HepG2 (cell line): ENCODE measurements at regions not wholly inside any gene's neighbourhood (a gene's known extent, or its start where the extent isn't known, plus 50 kb on each side); places are given as distances from the start of the nearest gene placed in this dataset.
A peak's percentile ranks its signal among the peaks of the same experiment; 100 is the strongest.
"Not testable (repeated sequence)": the region's sequence is repeated elsewhere in the genome, so short reads cannot be mapped to it uniquely, and the experiment has no call there.

Experiments used
- ATAC-seq: fragments of 200-7000 bp; cut with Tn5 transposase; 3 replicates; pipeline ENCODE4 v1.9.1; 2020; ENCODE audit warnings: mild to moderate bottlenecking, moderate library complexity
- BruUV-seq: library from RNA; stranded (reverse); fragments of 400-500 nt; replicated peaks from 2 replicates; lab custom pipeline; 2021; lab: Mats Ljungman, UMichigan
- CTCF ChIA-PET: fragments of 300-600 bp; formaldehyde crosslinking; extraction: SDS; loops from one replicate; lab custom pipeline; 2021; ENCODE audit warnings: low total read pairs, inconsistent platforms, low intra/inter-chr PET ratio; lab: Yijun Ruan, JAX
- POLR2A ChIA-PET: fragments of 350-600 bp; sonication (Branson Sonifier 250); formaldehyde crosslinking; loops from one replicate; lab custom pipeline; 2020; ENCODE audit warnings: antibody characterized with exemption, inconsistent platforms; lab: Yijun Ruan, JAX
- DNase-seq: peaks from one replicate; pipeline ENCODE4 v3.0.0-alpha.2; 2015; ENCODE audit warnings: low spot score
- FAIRE-seq: peaks from 3 replicates; lab custom pipeline; 2011; peaks lifted over from hg19 to GRCh38; lab: Jason Lieb, UNC
- H2AFZ ChIP-seq: one replicate; pipeline ENCODE4 v1.6.1; 2011; ENCODE audit warnings: low read length, inconsistent platforms
- H3K27ac ChIP-seq: fragments of 300-600 bp; 3 replicates; pipeline ENCODE4 v1.8.0; 2011; ENCODE audit warnings: mixed run types, mild to moderate bottlenecking, mixed read lengths, low read length, inconsistent platforms; ENCODE audit not compliant: insufficient read depth; ENCODE audit errors: extremely low read length
- H3K27me3 ChIP-seq, 2 experiments: fragments of 200-600 bp in 1 of 2; 2 replicates in 1 of 2; 3 replicates in 1 of 2; pipeline versions ENCODE4 v1.6.0 to v1.8.0; 2011; ENCODE audit warnings: low read length in 2 of 2, mild to moderate bottlenecking in 2 of 2, moderate library complexity in 2 of 2, inconsistent platforms in 1 of 2; ENCODE audit not compliant: insufficient read depth in 2 of 2, control insufficient read depth in 1 of 2
- H3K36me3 ChIP-seq, 2 experiments: fragments of 200-600 bp in 1 of 2; replicated peaks in 1 of 2; 2 replicates in 1 of 2; 3 replicates in 1 of 2; pipeline versions ENCODE4 v1.5.1 to v1.8.0; 2011; ENCODE audit warnings: low read length in 2 of 2, inconsistent platforms in 1 of 2; ENCODE audit not compliant: insufficient read depth in 2 of 2, control insufficient read depth in 1 of 2
- H3K4me1 ChIP-seq: 2 replicates; pipeline ENCODE4 v1.5.1; 2012; ENCODE audit warnings: low read length, inconsistent platforms; ENCODE audit not compliant: insufficient read depth
- H3K4me2 ChIP-seq: 2 replicates; pipeline ENCODE4 v1.6.0; 2011; ENCODE audit warnings: low read depth, low read length, inconsistent platforms
- H3K4me3 ChIP-seq, 3 experiments: fragments of 200-600 bp in 1 of 3; sonication (generic), shearing (Covaris generic) in 1 of 3; replicated peaks in 1 of 3; 2 replicates each; pipeline ENCODE4 v1.5.1; 2011 to 2016; ENCODE audit warnings: low read length in 3 of 3, inconsistent platforms in 2 of 3, low read depth in 2 of 3, mild to moderate bottlenecking in 2 of 3, control low read depth in 1 of 3, mixed read lengths in 1 of 3; ENCODE audit not compliant: insufficient read depth in 1 of 3
- H3K79me2 ChIP-seq: one replicate; pipeline ENCODE4 v1.6.1; 2011; ENCODE audit warnings: low read length, inconsistent platforms; ENCODE audit not compliant: insufficient read depth
- H3K9ac ChIP-seq: 2 replicates; pipeline ENCODE4 v1.6.0; 2011; ENCODE audit warnings: mild to moderate bottlenecking, low read depth, low read length, inconsistent platforms; ENCODE audit not compliant: insufficient read depth
- H3K9me3 ChIP-seq: 2 replicates; pipeline ENCODE4 v1.5.1; 2012; ENCODE audit warnings: mild to moderate bottlenecking, low read length
- H4K20me1 ChIP-seq: 2 replicates; pipeline ENCODE4 v1.6.0; 2011; ENCODE audit warnings: inconsistent platforms, mild to moderate bottlenecking, low read length, moderate library complexity; ENCODE audit not compliant: insufficient read depth
- GABPB1 ChIP-seq: IDR thresholded peaks from 2 replicates; pipeline ENCODE4 v1.6.1; 2016; ENCODE audit warnings: mild to moderate bottlenecking, missing genetic modification reagents, moderate library complexity, missing compliant biosample characterization
- KDM5B ChIP-seq: sonication (generic); formaldehyde crosslinking; IDR thresholded peaks from 2 replicates; pipeline ENCODE4 v1.4.0; 2020; ENCODE audit warnings: missing genetic modification reagents, mild to moderate bottlenecking, borderline replicate concordance
- MAX ChIP-seq: IDR thresholded peaks from 2 replicates; pipeline ENCODE4 v1.6.1; 2012; ENCODE audit warnings: inconsistent platforms
- RAD21 ChIP-seq: fragments of 450-650 bp; formaldehyde crosslinking; IDR thresholded peaks from 2 replicates; pipeline ENCODE4 v1.5.0; 2020; ENCODE audit warnings: mild to moderate bottlenecking
- STAG1 ChIP-seq: sonication (generic); formaldehyde crosslinking; IDR thresholded peaks from 2 replicates; pipeline ENCODE4 v1.4.0; 2020; ENCODE audit warnings: missing genetic modification reagents
- YY1 ChIP-seq: IDR thresholded peaks from 2 replicates; pipeline ENCODE4 v1.6.1; 2011; ENCODE audit warnings: low read length, low read depth, moderate library complexity, mild to moderate bottlenecking; ENCODE audit not compliant: insufficient read depth, insufficient replicate concordance
- ZFX ChIP-seq: sonication (generic); formaldehyde crosslinking; IDR thresholded peaks from 2 replicates; pipeline ENCODE4 v1.4.0; 2020; ENCODE audit warnings: mild to moderate bottlenecking, low read depth, missing genetic modification reagents, moderate library complexity
- ZNF574 ChIP-seq: sonication (generic); formaldehyde crosslinking; IDR thresholded peaks from 2 replicates; pipeline ENCODE4 v1.4.0; 2020; ENCODE audit warnings: missing genetic modification reagents
- WGBS: methylation state at CpG from one replicate; pipeline ENCODE4 v1.1.6; 2017; ENCODE audit warnings: low lambda C conversion rate; 5-methylcytosine and 5-hydroxymethylcytosine counted together
- in situ Hi-C: cut with HindIII; loops from 2 replicates; pipeline ENCODE4 v1.10.0; 2017; ENCODE audit warnings: low pct_unique_long_range_greater_than_20kb; ENCODE audit not compliant: extremely low pct_ligation_motif_present
- intact Hi-C: fragments of 100-400 bp; cut with micrococcal nuclease; formaldehyde crosslinking; loops from one replicate; pipeline ENCODE4 v1.10.0; 2022; ENCODE audit not compliant: unreplicated experiment

- H4K20me1 ChIP-seq, H2AFZ ChIP-seq, H3K4me3 ChIP-seq, H3K9ac ChIP-seq, intact Hi-C loops, H3K79me2 ChIP-seq, DNase-seq, POLR2A ChIA-PET, H3K4me1 ChIP-seq, H3K27me3 ChIP-seq, H3K9me3 ChIP-seq, FAIRE-seq, ATAC-seq, in situ Hi-C loops, H3K27ac ChIP-seq, H3K4me2 ChIP-seq, BruUV-seq, H3K36me3 ChIP-seq: not testable (repeated sequence)
- 67% methylated on average over 6 of the region's 6 CpGs for WGBS
- CTCF ChIA-PET, result interaction anchor here (1.3 kb wide), 1 partner anchor 430 kb away, joined by 3 read pairs; no protein-coding TSS in a partner anchor
Measured at GRCh38 chr7:97928844-97929243, 56.6 kb upstream of the ASNS start.

- H3K4me1 ChIP-seq, H3K9me3 ChIP-seq, FAIRE-seq, BruUV-seq, H3K36me3 ChIP-seq, H3K27me3 ChIP-seq, H3K9ac ChIP-seq, in situ Hi-C loops, H3K79me2 ChIP-seq, POLR2A ChIA-PET, DNase-seq, H2AFZ ChIP-seq, H4K20me1 ChIP-seq, H3K27ac ChIP-seq, intact Hi-C loops: not testable (repeated sequence)
- peak; percentile 77 for ATAC-seq
- H3K4me2 ChIP-seq, result peak overlapping the region; percentile 67
- 32% methylated on average over 49 of the region's 80 CpGs for WGBS
- H3K4me3 ChIP-seq, result peak overlapping the region in 2 of 3 experiments; percentile 33 to 55; a peak in 4 of 6 replicates
- CTCF ChIA-PET, result interaction anchor here (1.3 kb wide), 1 partner anchor 429 kb away, joined by 3 read pairs; no protein-coding TSS in a partner anchor
- TF ChIP-seq ZFX (peak; percentile 26; the same call in 1 of the 2 replicates), KDM5B (CRISPR knock-in tag) (0 out of 2 replicates have a peak, but pooled peaks have one; percentile 17), YY1 (peak; percentile 32), STAG1 (CRISPR knock-in tag) (peak; percentile 48), MAX (peak; percentile 18; the same call in 1 of the 2 replicates), ZNF574 (CRISPR knock-in tag) (0 out of 2 replicates have a peak, but pooled peaks have one; percentile 36), RAD21 (CRISPR knock-in tag) (peak; percentile 75), GABPB1 (CRISPR knock-in tag) (peak; percentile 19; the same call in 1 of the 2 replicates)
Measured at GRCh38 chr7:97927790-97928748, 55.9 kb upstream of the ASNS start.
